ENCODE measurements at regions not wholly inside any gene's neighbourhood (a gene's known extent, or its start where the extent isn't known, plus 50 kb on each side); places are given as distances from the start of the nearest gene placed in this dataset.
"Not testable (repeated sequence)": the region's sequence is repeated elsewhere in the genome, so short reads cannot be mapped to it uniquely, and the experiment has no call there.

DNA sequence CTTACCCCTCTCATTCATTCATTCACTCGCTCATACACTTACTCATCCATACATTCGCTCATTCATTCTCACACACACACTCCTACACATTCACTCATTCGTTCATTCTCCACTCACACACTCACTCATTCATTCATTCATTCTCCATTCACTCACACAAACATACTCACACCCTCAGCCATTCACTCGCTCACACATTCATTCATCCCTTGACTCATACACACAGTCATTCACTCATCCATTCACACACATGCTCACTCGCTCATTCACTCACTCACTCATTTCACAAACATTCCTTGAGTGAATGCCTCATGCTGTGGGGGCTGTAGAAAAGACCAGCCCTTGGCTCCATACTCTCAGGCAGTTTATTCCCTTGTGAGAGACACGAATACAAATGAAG lies 151.1 kb upstream of the MAMLD1 start:
- DNase-seq (ENCODE audit: low spot score): no peak
- FAIRE-seq: no peak

DNA sequence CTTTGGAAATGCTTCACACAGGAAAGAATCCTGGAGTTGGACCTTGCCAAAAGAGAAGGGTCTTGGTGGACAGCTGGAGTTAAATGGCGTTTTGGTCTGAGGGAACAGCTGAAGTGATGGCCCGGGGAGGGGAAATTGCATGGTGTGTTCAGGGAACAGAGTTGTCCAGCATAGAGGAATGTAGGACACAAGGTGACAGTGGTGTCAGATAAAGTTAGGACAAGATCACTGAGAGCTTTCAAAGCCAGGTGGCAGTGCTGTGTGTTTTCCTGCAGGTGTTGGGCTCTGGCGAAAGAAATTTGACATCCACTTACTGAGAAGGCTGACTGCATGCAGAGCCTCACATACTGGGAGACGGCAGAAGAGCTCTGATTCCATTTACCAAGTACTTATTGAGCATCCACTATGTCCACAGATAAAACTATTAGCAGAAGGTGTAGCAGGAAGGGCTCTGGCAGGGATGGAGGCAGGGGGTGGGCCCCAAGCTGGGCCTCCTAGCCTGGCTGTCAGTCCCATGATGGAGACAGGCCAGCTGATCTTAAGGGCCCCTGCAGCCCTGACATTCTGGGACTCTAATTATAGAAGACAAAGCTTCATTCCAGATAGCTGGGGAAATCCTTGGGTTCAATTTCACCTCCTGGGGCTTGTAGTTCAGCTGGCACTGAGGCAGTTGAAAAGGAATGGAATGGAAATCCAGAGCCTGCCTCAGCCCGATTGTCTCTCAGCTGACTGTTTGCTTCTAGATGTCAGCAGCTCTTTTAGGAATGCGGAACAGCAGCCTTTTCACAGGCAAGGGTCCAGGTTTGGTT lies 150.2 kb upstream of the MAMLD1 start:
- DNase-seq (ENCODE audit: low spot score) (no peak), FAIRE-seq (no peak)

DNA sequence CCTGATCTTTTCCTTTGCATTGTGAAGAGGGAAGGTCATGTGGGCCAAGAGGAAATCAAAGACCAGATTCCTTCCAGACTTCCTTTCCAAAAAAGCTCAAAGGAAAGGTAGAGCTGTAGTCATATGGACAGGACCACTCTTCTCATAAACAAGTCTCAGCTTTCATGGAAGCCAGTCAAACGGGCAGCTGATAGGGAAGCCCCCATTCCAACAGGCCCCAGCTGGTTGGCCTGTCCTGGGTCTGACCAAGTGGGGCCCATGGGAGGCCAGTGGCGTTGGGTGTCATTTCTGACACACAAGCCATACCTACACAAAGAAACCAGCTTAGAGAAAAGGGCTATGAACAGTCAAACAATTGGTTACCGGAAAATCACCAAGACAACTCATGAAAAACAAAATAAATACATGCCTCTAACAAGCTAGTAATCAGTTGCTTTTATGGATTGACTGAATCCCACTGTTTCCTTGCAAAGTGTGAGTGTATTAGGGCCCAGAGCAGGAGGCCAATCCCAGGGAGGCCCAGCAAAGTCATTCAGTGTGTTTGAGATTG lies 149.6 kb upstream of the MAMLD1 start:
- FAIRE-seq (no peak), DNase-seq (ENCODE audit: low spot score) (no peak)

DNA sequence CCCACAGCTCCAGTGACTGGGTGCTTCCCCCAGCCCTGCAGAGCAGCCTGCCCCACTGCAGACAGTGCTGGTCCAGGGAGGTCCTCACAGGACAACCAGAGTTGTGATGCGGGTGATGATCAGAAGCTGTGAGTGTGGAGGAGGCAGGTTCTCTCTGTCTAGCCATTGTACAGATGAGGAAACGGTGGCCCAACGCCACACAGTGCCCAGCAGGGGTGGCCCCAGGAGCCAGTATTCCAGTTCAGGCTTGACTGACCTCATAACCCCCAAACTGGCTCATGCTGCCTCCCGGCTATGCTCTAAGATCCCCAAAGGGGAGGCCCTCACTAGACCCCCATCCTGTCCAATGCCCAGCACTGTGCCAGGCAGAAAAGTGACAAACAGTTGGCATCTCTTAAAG lies 147.1 kb upstream of the MAMLD1 start:
- not testable (repeated sequence) for DNase-seq (ENCODE audit: low spot score); FAIRE-seq

DNA sequence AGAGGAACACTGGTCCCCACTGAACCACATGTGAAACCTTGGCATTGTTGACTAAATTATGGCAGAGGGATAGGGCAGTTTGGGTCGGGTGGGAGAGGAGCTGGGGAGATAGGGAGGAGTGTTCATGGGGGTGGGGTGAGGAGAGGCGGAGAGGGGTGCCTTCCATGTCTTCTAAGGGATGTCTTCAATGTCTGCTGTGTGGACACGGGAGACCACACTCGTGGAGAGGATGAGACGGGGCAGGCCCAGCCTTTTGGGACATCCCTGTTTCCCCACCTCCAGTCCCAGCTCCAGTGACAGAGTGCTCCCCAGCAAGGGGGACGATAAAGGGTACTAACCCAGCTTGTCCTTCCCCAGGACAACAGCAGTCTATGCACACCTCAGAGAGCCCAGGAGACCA lies 146.4 kb upstream of the MAMLD1 start:
- no peak for FAIRE-seq
- DNase-seq (ENCODE audit: low spot score): no peak

DNA sequence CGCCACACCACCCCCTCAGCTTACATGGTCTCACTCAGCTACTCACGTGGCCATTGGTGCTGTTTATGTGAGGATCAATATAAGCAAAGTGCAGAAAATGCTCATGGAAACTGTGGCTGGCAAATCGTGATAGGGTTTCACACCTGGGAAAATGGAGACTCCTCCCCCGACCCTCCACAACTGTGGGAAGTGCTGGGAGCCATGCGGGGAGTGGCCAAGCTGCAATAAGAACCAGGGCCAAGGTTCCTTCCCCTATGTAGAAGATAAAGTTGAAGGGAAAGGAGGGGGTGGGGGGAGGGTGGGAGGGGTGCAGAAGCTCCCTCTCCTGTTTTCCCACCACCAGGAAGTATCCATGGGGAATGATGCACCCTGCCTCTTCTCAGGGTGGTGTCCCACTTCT lies 145.5 kb upstream of the MAMLD1 start:
- FAIRE-seq (no peak), DNase-seq (ENCODE audit: low spot score) (no peak)

DNA sequence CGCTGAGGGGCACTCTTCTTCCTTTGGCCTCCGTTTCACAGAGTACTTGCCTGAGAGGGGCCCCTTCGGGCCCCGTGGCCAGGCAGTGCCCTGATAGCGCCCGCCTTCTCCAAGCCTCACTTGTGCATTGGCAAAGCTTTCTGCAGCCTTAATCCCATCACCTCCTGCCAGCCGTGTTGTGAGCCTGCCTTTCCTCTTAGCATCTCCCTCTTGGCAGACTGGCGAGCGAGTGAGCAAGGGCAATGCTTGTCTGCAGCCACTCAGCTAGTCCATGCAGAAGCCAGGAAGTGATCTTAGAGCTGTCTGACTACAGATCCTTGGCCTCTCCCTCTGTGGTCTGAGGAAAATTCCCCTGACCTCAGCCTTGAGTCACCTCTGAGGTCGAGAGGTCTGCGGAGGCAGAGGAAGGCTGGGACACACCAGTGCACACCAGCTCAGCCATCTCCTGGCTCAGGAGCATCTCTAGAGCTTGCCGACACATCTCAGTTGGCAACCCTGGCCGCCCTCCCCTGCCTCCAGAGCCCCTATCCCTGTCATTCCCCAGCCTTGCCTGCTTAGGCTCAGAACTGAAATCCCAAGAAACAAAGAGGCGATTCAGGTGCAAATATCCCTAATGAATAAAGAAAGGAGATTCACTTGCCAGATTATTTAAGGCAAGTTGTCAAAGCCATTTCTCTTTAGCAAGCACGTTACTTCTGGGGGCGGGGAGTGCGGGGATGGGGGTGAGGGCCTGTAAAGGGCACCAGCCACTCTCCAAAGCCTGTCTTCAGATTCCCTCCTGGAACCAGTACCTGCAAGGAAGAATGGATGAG lies 143.5 kb upstream of the MAMLD1 start:
- DNase-seq (ENCODE audit: low spot score) (peak; percentile 18), FAIRE-seq (no peak)

DNA sequence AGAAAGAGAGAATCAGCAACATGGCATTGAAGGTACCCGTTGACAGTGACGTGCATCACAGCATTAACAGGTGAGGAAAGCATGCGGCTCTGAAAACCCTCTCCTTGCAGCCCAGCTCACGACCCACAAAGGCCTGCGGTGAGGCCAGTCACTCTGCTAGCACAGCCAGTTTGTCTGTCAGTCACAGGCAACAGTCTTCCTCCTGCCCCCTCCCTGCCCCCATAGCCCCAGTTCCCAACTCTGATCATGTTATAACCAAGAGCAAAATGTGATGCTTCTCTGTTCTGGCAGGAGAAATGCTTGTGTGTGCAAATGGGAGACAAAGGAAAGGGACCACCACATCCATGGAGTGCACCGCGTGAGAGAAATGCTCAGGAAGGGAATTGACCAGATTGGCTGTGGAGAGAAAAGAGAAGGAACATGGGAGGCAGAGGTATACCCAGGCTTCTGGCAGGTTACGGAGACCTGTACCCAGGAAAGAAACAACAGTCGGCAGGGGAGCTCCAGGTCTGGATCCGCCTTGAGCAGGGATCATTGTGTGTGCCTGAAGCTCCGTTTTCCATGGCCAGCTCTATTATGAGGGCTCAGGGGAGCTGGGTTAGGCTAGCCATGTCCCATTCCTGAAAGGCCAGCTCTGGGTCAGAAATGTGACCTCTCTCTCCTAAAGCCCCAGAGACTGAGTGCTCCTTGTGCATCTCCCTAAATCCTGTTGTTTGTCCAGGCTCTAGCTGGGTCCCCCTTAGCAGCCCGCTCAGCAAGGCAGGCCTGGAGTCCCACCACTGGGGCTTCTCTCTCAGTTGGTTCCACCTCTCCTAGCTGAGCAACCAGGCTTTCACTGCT lies 139.7 kb upstream of the MAMLD1 start:
- no peak for DNase-seq (ENCODE audit: low spot score)
- no peak for FAIRE-seq

DNA sequence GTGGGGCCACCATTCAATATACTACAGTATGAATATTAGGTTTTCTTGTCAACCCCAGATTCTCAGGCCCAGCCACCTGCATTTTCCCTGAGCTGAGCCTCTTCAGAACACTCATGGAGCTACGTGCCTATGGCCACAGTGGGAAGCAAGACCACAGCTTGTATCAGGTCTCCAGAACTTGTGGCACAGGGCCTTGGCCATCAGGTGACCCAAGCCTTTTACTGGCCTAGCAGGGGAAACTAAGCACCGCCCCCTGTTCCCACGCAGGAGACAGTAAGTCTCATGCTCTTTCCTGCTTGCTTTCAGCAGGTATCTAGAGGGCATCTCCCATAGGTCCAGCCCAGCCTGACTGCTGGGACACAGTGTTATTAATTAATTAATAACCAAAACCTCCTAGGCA lies 138.4 kb upstream of the MAMLD1 start:
- no peak for FAIRE-seq

DNA sequence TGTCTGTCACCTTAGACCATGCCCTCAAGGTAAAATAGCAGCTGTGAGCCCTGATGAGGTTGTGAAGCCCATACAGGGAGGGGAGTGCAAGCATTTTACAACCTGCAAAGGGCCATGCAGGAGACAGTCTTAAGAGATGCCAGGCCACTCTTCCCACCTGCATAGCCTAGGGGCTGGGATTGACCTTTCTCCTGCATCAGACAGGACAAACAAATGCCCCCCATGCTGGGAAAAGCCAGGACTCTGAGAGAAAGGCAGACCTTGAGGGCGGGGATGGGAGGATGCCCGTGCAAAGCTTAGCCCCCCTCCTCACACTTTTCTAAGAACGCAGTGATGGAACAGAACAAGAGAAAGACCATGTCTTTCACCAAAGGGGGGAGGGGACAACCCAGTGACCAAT lies 137.9 kb upstream of the MAMLD1 start:
- FAIRE-seq: no peak

More for the DNA sequence above, 138.4 kb upstream of the MAMLD1 start:
- DNase-seq (ENCODE audit: low spot score): no peak

DNA sequence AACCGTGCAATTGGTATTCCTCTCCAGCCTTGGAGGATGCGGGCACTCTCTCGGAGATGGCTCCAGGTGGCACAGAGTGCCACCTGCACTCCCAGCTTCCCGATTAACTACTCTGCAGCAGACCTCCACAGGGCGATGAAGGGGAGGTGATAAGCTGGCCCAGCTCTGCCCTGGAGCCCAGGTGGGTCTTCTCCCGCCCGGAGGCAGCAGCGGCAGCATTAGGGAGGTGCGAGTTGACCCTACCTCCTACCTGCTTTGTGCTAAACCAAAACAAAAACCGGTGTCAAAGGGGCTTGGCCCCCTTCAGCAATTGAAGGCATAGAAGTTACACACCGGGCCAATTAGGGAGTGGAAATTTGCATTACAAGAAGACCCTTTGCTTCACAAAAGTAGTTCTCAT lies 137.4 kb upstream of the MAMLD1 start:
- DNase-seq (ENCODE audit: low spot score) (no peak), FAIRE-seq (no peak)

More for the DNA sequence above, 137.9 kb upstream of the MAMLD1 start:
- no peak for DNase-seq (ENCODE audit: low spot score)

DNA sequence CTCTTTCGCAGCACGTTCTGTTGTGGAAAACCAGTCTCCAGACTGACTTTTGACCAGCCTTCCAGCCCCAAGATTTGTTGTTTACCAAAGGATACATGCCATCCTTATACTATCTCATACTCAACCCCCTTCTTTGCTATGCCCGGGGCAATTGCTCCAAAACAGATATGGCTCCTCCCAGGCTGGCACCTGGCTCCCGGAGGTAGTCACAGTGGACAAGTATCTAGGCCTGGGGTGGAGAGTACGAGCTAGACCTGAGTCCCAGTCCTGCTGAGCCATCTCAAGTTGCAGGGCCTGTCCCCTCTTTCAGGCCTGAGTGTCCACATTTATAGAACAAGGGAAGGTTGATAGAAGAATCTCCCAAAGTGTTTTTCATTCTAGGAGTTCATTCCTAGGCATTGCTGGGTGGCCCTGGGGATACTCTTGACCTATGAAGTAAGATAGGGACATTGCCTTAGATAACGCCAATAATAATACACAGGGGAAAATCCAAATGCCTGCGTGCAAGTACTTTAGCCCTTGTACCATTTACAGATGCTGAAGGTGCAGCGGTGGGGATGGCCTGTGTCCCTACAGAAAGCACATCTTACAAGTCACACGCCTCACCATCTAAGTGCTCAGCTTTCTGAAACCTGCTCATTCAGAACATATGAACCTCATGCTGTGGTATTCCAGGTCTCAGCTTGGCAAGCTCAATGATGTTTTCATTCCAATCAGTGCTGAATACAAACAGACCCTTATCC lies 136.7 kb upstream of the MAMLD1 start:
- FAIRE-seq: no peak

DNA sequence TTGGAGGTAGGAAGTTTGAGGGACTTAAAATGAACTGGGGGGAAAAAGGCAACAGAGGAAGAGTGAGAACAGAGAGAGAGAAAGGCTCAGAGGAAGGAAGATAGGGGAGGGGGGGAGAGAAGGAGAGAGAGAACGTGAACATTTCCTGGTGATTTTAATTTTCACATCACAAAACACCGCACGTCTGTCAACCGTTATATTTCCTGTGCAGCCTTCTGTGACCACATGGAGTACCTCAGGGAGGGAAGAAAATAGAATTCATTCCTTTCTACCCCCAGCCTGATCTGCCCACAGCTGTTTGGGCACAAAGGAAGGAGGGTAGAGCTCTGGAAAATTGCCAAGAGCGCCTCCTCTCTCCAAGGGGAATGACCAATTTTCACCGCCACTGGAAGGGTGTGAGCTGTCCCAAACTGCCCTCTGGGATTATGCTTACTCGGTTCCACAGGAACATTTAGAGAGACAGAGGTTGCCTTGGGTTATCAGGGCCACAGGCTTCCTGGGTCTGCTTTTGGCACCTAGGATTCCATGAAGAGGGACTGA lies 135.7 kb upstream of the MAMLD1 start:
- DNase-seq (ENCODE audit: low spot score) (no peak), FAIRE-seq (no peak)

More for the DNA sequence above, 136.7 kb upstream of the MAMLD1 start:
- DNase-seq (ENCODE audit: low spot score): no peak

DNA sequence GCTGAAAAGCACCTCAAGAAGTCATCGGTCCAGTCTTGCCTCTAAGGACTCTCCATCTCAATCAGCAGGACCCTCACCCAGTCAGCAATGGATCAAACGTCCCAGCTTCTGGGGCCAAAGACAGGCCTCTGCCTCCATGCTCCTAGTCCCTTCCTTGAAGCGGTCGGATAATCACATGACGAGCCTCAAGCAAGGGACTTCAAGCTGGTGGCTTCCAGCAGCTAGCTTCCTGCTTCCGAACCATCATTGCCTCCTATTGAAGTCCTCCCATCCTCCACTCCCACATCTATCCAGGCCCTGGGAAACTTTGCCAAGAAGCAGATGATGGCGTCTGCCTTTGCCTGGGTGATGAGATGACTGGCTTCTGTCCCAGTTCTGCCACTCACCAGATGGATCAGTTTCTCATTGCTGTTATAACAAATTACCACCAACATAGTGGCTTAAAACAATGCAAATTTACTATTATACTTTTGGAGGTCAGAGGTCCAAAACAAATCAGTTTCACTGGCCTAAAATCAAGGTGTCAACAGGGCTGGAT lies 135.2 kb upstream of the MAMLD1 start:
- no peak for FAIRE-seq

DNA sequence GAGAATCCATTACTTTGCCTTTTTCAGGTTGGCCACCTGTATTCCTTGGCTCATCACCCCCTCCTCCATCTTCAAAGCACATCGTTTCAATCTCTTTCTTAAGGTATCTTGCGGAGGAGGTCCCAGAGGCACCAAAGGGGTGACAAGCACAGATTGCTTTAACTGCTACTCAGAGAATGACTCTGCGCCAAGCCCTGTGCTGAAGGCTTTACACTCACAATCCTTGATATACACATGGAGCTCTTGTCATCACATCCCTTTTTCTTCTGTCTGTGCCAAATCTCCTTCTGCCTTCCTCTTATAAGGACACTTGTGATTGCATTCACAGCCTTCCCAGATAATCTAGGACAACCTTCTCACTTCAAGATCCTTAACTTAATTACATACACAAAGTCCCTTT lies 134.7 kb upstream of the MAMLD1 start:
- DNase-seq (ENCODE audit: low spot score): no peak
- FAIRE-seq: no peak

More for the DNA sequence above, 135.2 kb upstream of the MAMLD1 start:
- DNase-seq (ENCODE audit: low spot score): no peak

DNA sequence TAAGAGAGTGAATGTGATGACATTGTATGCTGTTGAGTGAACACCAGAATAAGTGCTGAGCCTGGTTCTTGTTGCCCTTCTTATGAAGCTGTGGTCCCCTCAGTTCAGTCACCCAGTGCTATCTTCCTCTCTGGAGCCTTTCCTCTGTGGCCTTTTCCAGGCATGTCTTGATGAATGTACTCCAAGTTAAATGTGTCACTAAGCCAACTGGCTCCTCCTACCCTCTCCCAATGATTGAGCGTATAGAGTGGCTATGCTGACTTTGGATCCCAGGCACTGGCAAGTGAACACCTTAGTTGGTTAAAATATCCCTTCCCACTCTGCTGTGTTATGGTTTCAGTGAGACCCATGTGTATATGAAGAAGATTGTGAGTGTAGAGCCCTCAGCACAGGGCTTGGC lies 134.1 kb upstream of the MAMLD1 start:
- no peak for DNase-seq (ENCODE audit: low spot score)
- no peak for FAIRE-seq

DNA sequence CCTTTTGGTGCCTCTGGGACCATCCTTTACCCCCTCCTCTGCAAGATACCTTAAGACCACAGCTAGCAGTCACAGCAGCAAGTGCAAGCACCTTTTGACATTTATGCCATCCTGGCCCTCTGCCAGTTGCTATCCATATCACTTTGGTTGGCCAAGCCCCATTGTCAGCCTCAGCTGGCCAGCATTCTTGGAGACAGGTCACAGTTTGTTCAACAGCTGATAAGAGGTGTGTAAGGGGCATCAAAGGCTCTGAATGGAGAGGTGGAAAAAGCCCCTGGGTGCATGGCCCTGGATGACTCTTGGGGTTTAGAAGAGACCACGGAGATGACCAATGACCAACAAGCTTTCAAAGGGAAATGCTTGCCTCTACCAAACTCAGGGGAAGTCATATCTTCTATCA lies 133.6 kb upstream of the MAMLD1 start:
- DNase-seq (ENCODE audit: low spot score) (no peak), FAIRE-seq (no peak)

DNA sequence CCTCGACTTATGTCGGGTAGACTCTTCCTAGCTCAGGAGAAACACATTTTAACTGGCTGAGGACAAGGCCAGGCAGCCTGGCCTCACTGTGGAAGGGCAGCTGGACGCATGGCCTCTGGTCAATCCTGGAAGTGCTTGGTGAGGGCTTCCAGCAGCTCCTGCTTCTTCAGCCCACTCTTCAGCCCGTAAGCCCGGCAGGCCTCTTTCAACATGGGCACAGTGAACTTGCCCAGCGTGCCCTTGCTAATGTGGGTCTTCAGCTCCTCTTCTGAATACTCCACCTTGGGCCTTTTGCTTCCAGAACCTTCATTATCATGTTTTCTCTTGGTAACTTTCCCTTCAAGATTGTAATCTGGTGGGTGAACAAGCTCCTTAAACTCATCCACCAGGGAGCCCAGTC lies 132.2 kb upstream of the MAMLD1 start:
- not testable (repeated sequence) for FAIRE-seq

DNA sequence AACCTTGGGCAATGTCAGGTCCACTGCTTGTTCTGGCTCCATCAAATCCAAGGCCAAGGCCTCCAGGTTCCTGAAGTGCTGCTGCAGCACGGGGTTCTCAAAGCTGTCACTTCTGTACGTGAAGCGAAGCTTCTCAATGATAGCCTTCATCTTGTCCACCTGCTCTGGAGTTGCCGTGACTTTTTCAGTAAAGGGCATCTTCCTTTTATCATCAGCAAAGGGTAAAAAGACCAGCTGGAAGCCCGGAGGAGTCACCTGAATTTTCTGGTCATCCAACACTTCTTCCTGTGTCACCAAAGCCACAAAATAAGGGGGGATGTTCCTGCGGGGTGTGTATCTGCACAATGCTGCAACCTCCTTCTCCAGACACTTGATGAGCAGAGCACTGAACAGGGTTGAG lies 131.7 kb upstream of the MAMLD1 start:
- DNase-seq (ENCODE audit: low spot score); FAIRE-seq: not testable (repeated sequence)

More for the DNA sequence above, 132.2 kb upstream of the MAMLD1 start:
- not testable (repeated sequence) for DNase-seq (ENCODE audit: low spot score)

DNA sequence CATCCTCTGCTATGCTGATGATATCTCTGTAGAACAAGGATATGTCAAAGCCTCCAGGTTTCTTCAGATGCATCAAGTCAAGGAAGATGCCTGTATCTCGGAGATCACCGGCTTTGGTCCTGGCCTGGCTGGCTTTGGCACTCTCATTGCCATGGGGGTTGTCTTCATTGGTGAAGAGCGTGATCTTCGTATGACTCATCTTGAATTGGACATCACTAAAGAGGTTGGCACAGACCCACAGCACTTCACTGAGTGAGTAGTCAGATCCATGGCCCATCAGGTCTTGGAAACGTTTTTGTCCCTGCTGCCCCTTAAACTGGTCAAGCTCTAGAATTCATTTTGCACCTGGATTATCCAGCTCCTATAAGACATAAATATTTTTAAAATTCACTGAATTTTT lies 130.9 kb upstream of the MAMLD1 start:
- not testable (repeated sequence) for DNase-seq (ENCODE audit: low spot score); FAIRE-seq
